GM12892 (cell line): ENCODE measurements at regions not wholly inside any gene's neighbourhood (a gene's known extent, or its start where the extent isn't known, plus 50 kb on each side); places are given as distances from the start of the nearest gene placed in this dataset.

Experiments
- POLR2A ChIP-seq: IDR thresholded peaks from 2 replicates; pipeline ENCODE4 v1.6.1; 2011; ENCODE audit warnings: low read depth, low read length, control low read depth
- POLR2AphosphoS5 ChIP-seq: IDR thresholded peaks from 2 replicates; pipeline ENCODE4 v1.6.1; 2011; ENCODE audit warnings: low read depth, low read length, control low read depth
- TAF1 ChIP-seq: IDR thresholded peaks from 2 replicates; pipeline ENCODE4 v1.6.1; 2011; ENCODE audit warnings: low read depth, mild to moderate bottlenecking, control low read depth, low read length, borderline replicate concordance

DNA sequence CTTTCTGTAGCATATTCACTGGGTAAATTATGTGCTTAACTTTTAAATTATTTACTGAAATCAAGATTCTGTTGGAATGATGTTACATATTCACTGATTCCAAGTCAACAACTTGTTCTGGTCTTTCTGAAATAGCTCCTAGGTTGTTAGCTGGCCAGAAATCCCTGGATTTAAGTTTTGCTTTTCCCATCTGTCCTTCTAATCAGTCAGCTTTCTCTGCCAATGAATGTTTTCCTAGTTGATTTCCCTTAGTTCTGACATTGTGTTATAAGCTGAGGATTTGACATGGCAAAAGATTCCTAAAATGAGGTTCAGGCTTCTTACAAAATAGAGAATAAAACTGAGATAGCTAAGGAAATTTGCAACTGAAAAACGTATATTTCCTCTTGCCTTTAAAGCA, 1479.6 kb downstream of the MRPL39 start:
- TF ChIP-seq POLR2A, result no peak
- TF ChIP-seq TAF1, result no peak
- no peak for TF ChIP-seq POLR2AphosphoS5
